Omental fat pad (tissue), 3 donors: ENCODE measurements at regions not wholly inside any gene's neighbourhood (a gene's known extent, or its start where the extent isn't known, plus 50 kb on each side); places are given as distances from the start of the nearest gene placed in this dataset.

Source experiments
- ATAC-seq: fragments of 150-250 bp; one replicate; pipeline ENCODE4 v1.9.1; 2016; ENCODE audit warnings: mild to moderate bottlenecking, moderate library complexity; ENCODE audit not compliant: low FRiP score
- DNase-seq: peaks from one replicate; pipeline ENCODE4 v3.0.0-alpha.2; 2019; ENCODE audit warnings: low spot score
- TF ChIP-seq, protein P1 (sequence below), 3 donors: fragments of 450-650 bp; IDR thresholded peaks; one replicate each; pipeline ENCODE4 v1.5.1; 2016 to 2017; ENCODE audit warnings: antibody characterized with exemption in 3 of 3, mild to moderate bottlenecking in 3 of 3, moderate library complexity in 2 of 3

DNA sequence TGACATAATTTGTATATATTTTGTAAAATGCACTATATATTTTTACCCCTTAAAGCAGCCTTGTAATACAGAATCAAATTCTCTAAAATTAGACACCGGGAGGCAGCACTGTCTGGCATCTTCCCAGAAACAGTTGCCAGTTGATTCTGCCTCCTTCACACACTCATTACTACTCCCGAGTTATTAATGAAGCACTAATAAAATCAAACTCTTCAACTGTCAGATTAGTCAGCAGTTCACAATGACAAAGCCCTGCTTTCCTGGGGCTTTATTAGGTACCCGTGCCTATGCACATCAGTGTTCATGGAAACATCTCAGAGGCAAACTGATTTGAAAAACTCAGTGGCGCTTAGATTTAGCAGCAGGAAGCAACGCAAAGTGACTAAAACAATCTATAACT lies 103.5 kb upstream of the VEGFC start:
- TF ChIP-seq, protein P1, sequence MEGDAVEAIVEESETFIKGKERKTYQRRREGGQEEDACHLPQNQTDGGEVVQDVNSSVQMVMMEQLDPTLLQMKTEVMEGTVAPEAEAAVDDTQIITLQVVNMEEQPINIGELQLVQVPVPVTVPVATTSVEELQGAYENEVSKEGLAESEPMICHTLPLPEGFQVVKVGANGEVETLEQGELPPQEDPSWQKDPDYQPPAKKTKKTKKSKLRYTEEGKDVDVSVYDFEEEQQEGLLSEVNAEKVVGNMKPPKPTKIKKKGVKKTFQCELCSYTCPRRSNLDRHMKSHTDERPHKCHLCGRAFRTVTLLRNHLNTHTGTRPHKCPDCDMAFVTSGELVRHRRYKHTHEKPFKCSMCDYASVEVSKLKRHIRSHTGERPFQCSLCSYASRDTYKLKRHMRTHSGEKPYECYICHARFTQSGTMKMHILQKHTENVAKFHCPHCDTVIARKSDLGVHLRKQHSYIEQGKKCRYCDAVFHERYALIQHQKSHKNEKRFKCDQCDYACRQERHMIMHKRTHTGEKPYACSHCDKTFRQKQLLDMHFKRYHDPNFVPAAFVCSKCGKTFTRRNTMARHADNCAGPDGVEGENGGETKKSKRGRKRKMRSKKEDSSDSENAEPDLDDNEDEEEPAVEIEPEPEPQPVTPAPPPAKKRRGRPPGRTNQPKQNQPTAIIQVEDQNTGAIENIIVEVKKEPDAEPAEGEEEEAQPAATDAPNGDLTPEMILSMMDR (IDR thresholded peaks at IDR 0.05), result no peak
- ATAC-seq (no peak), DNase-seq (no peak)

GRCh38 chr4:176897226-176897625 lies 104.5 kb upstream of the VEGFC start:
- no peak for DNase-seq
- no peak for ATAC-seq
- TF ChIP-seq, protein P1 (IDR thresholded peaks at IDR 0.05), result no peak

GRCh38 chr4:176898791-176899190 lies 106.1 kb upstream of the VEGFC start:
- ATAC-seq (no peak), DNase-seq (no peak)
- TF ChIP-seq, protein P1 (IDR thresholded peaks at IDR 0.05), result no peak

DNA sequence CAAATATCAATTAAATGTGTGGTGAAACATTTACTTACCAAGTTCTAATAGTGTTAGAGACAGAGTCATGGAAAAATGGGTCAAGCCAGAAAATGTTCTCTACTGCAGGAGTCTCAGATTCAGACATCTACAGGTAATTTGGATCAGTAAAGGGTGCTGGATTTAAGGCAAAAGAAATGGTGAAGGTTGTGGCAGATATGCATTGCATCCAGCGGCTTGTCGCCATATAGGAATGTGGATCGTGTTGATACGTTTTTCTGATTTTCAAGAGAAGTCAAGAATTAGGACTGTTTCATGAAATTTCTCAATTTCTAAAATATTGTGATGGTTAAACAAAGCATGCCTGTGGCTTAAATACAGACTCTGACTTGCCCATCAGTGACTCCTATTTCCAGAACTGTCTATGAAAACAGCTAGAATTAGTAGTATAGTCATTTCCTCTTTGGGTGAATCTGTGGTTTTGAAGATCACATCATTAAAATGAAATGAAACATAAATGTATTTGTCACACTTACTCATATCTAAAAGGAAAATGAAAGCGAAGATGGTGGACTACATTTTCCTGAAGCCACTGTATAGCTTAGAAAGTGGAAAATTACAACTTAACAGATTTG lies 110.1 kb upstream of the VEGFC start:
- ATAC-seq, result no peak
- TF ChIP-seq, protein P1 (IDR thresholded peaks at IDR 0.05), result no peak
- DNase-seq, result no peak

- DNase-seq, result no peak
- TF ChIP-seq, protein P1 (IDR thresholded peaks at IDR 0.05), result no peak
Measured at GRCh38 chr4:176906709-176907108, 114.0 kb upstream of the VEGFC start.

GRCh38 chr4:176910646-176911045 lies 117.9 kb upstream of the VEGFC start:
- no peak for ATAC-seq
- TF ChIP-seq, protein P1 (IDR thresholded peaks at IDR 0.05), result no peak

More at GRCh38 chr4:176906709-176907108, 114.0 kb upstream of the VEGFC start:
- no peak for ATAC-seq

DNA sequence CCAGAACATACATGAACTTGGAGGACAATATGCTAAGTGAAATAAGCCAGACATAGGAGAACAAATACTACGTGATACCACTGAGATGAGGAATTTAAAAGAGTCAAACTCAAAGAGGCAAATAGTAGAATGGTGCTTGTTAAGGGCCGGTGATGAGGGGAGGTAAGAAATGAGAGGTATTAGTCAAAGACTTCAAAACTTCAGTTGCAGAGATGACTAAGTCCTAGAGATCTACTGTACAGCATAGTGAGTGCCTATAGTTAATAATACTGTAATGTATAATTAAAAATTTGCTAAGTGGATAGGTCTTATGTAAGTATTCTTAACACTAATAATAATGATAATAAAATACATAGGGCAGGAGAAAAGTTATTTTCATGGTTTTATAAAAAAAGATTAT lies 126.9 kb upstream of the VEGFC start:
- TF ChIP-seq, protein P1 (IDR thresholded peaks at IDR 0.05), result no peak

More at GRCh38 chr4:176910646-176911045, 117.9 kb upstream of the VEGFC start:
- DNase-seq, result no peak

More for the DNA sequence above, 126.9 kb upstream of the VEGFC start:
- DNase-seq (no peak), ATAC-seq (no peak)
